MM.1S (cell line): ENCODE measurements at regions not wholly inside any gene's neighbourhood (a gene's known extent, or its start where the extent isn't known, plus 50 kb on each side); places are given as distances from the start of the nearest gene placed in this dataset.

Experiments used
- CTCF ChIP-seq: fragments of 300-600 bp; sonication (generic); IDR thresholded peaks from 2 replicates; pipeline ENCODE4 v1.5.1; 2016; ENCODE audit warnings: antibody characterized with exemption, low read length, mixed read lengths
- EZH2 ChIP-seq: fragments of 300-600 bp; sonication (generic); optimal IDR thresholded peaks from 2 replicates; pipeline ENCODE3; 2017; ENCODE audit warnings: low read depth, mild to moderate bottlenecking, antibody characterized with exemption, low read length, mixed read lengths
- EZH2phosphoT487 ChIP-seq: fragments of 300-600 bp; sonication (generic); IDR thresholded peaks from 2 replicates; pipeline ENCODE4 v1.6.1; 2018; ENCODE audit warnings: antibody characterized with exemption, low read length

GRCh38 chr7:24152877-24153472, 131.0 kb upstream of the NPY start:
- TF ChIP-seq CTCF (no peak), EZH2 (no peak), EZH2phosphoT487 (no peak)
